ENCODE measurements at regions not wholly inside any gene's neighbourhood (a gene's known extent, or its start where the extent isn't known, plus 50 kb on each side); places are given as distances from the start of the nearest gene placed in this dataset.
"Not testable (repeated sequence)": the region's sequence is repeated elsewhere in the genome, so short reads cannot be mapped to it uniquely, and the experiment has no call there.

GRCh38 chr13:91228940-91229339 is 118.5 kb upstream of the MIR17HG start:
- DNase-seq, result no peak

GRCh38 chr13:91232716-91233115 is 114.8 kb upstream of the MIR17HG start:
- no peak for DNase-seq

- no peak for DNase-seq
These were observed 114.2 kb upstream of the MIR17HG start for GRCh38 chr13:91233291-91233690.

DNA sequence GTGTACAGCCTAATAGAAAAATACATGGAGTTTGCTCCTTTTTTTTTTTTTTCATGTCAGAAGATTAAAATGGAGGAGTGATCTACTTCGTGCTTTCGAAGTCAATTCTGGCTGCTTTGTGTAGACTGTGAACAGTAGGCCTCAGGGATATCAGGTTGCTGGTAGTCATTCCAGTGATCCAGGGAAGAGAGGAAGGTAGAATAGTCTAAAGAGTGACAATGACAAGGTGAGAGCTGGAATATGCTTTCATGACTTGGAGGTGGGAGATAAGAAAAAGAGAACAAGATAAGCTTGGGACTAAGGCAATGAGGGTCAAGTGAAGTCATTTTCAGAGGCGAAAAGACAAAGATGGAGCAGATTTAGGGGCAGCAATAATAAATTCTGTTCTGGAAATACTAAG is 111.3 kb upstream of the MIR17HG start:
- no peak for DNase-seq

DNA sequence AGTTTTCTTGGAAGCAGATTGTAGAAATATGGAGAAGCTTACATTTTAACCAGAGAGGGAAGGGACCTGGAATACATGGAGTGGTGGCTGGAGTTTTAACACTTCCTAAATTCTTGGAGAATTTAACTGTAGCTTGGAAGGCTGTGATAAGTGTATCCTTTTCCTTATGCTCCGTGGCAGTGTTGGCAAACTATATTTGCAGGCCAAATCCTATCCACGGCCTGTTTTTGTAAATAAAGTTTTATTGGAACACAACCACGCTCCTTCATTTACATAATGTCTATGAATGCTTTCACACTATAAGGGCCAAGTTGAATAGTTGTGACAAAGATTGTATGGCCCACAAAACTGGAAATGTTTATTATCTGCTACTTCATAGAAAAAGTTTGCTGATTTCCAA is 110.6 kb upstream of the MIR17HG start:
- DNase-seq, result no peak

DNA sequence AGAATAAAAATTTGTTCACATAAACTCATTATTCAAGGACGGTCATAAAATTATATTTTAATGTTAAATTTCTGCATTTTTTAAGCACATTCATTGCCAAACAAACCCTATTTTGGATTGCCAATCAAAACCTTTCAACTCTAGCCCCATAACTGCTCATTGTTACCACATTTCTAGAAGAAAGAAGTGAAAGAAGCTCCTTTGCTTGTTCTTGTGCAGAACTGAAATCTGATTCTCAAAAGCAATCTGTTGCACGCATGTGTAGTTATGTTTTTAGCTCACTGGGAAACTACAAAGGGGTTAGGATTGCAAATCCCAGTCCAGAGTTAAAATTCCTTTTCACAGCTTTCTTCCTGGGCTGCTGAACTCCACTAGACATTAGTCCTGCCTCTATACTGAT is 109.5 kb upstream of the MIR17HG start:
- no peak for DNase-seq

GRCh38 chr13:91240341-91240740 is 107.1 kb upstream of the MIR17HG start:
- DNase-seq, result no peak

DNA sequence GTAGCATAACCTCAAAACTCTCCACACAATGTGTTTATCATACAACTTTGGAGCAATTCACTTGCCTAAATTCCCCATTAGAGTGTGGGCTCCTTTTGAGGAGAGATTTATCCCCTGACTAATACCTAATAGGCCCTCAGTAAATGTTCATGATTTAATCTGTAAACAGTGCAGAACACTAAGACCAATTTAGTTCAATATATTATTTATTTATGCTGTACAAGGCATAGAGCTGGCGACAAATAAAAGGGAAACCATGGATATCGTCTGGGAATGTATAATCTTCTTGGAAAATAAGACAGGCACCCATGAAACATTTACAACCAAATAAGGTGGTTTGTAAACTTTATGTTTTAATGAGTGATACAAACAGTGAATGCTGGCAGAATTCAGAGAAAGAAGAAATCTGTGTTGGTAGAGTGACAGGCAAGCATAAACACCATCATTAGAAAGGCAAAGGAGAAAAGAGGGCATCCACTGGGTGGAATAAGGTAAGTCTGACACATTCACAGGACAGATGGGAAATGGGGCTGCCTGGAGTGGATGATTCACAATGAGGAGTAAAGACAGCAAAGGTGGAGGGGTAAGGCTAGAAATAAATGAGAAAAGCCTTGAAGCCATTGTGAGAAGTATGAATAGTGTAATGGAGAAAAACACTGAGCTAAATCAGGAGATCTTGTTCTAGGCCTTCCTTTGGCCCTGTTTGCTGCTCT is 106.1 kb upstream of the MIR17HG start:
- DNase-seq, result no peak

- DNase-seq, result no peak
These were observed 104.8 kb upstream of the MIR17HG start for GRCh38 chr13:91242652-91243051.

DNA sequence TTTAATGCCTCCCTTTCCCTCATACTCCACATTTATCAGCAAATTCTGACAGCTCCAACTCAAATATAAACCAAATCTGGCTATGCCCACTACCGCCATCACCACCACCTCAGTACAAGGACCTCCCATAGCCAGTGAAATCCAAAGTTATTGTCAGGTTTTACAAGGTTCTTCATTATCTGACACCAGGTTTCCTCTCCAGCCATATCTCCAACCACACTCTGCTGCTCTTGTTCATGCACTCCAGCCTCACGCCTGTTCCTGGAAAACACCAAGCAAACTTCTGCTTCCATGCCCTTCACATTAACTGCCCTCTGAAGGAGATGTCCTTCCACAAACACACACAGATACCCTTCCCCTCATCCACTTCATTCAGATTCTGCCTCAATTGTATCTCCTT is 102.2 kb upstream of the MIR17HG start:
- DNase-seq, result no peak

- no peak for DNase-seq
These were observed 99.7 kb upstream of the MIR17HG start for GRCh38 chr13:91247768-91248167.

DNA sequence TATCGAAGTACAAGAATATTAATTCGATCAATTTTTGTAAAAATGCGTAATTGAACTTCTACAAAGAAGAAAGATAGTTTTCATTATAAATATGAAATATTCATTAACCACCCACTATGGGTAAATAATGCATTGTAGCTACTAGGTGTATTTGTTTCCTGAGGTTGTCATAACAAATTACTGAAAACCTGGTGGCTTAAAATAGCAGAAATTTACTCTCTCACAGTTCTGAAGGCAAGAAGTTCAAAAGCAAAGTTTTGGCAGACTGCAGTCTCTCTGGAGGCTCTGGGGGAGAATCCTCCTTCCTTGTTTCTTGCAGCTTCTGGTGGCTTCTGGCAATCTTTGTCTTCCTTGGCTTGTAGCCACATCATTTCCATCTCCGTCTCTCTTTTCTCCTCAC is 99.2 kb upstream of the MIR17HG start:
- no peak for DNase-seq

DNA sequence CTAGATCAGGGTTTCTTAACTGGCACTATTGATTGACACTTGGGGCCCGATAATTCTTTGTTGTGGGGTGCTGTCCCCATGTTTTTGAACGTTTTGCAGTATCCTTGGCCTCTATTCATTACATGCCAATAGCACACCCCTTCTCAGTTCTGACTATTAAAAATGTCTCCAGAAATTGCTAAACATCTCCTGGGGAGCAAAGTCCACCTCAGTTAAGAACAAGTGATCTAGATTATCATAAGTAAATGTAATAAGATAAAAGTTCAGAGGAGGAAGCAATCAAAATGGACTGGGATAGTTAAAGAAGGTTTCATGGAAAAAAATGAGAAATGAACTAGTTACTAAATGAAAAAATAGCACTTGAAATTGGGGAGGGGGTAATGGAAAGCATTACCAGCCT is 98.1 kb upstream of the MIR17HG start:
- DNase-seq, result no peak

GRCh38 chr13:91249861-91250260 is 97.6 kb upstream of the MIR17HG start:
- DNase-seq, result no peak

DNA sequence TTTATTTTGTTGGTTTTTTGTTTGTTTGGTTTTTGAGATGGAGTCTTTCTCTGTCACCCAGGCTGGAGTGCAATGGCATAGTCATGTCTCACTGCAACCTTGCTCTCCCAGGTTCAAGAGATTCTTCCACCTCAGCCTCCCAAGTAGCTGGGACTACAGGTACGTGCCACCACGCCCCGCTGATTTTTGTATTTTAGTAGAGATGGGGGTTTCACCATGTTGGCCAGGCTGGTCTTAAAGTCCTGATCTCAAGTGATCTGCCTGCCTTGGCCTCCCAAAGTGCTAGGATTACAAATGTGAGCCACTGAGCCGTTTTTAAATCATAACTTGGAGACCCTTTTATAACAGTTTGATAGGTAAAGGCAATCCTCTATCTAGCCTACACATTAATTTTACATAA is 95.9 kb upstream of the MIR17HG start:
- DNase-seq, result not testable (repeated sequence)

- DNase-seq, result no peak
These were observed 83.0 kb upstream of the MIR17HG start for GRCh38 chr13:91264484-91264883.

DNA sequence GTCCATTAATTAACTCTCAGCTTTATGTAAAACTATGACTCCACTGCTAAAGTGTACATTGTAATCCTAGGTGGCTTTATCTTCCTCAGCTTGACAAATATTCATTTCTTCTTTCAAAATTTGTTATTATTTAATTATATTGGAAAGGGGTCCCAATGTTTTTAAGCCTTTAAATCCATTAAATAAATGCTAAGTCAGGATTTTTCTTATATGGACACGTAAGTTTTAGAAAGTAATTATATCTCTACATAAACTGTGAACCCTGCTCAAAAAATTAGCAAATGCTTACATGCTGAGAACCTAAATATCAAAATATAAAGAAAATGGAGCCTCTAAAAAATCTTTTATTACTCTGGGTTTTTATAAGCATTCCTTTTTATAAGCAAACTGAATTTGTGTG is 78.2 kb upstream of the MIR17HG start:
- no peak for DNase-seq

GRCh38 chr13:91270031-91270430 is 77.5 kb upstream of the MIR17HG start:
- peak in 1 of 5 donors; percentile 16 for DNase-seq

DNA sequence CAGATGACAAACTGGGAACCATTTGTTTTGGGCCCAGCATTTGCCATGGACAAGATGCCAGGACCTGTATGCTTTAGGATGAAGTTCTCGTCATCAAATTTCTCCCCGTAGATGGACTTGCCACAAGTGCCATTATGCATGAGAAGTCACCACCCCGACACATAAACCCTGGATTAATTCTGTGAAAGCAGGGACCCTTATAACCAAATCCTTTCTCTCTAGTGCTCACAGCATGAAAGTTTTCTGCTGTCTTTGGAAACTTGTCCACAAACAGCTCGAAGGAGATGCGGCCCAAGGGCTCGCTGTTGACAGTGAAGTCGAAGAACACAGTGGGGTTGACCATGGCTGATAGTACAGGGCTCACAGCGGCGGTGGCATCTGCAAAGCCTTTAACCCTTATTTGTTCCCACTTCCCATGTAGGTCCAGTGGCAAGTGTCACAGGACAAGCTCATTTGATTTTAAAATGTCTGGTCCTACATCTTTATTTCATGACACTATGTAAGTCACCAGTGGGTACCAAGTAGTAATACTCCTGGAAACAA is 75.2 kb upstream of the MIR17HG start:
- DNase-seq, result no peak

DNA sequence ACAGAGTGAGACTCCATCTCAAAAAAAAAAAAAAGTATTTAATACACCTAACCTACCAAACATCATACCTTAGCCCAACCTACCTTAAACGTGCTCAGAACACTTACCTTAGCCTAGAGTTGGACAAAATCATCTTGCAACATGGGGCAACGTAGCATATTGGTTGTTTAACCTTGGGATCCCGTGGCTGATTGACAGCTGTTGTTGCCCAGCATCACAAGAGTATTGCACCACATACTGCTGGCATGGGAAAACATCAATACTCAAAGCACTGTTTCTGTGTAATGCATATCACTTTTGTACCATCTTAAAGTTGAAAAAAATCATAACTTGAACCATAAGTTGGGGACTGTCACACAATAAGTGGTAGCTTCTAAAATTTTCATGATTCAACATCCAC is 73.8 kb upstream of the MIR17HG start:
- DNase-seq, result no peak

DNA sequence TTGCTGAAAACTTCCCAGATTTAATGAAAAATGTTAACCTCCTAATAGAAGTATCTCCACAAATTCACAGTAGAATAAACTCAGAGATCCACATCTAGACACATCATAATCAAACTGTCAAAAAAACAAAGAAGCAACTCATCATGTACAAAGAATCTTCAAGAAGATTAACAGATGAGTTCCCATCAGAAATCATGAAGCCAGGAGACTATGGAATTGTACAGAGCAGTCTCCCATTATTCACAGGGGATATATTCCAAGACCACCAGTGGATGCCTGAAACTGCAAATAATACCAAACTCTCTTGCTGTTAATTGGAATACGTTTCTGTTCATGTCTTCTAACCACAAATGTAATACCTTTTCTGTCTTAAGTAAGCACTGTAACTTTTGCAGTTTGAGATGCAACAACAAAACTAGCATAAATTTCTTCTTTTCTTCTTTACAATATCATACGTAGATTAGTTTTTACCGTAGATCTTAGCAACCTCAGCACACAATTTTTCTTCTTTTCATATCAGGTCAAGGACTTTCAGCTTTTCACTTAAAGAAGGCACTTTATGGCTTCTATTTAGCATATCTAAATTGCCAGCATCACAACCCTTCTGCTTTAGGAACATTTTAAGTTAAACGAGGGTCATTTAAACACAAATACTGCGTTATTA is 70.3 kb upstream of the MIR17HG start:
- DNase-seq, result no peak

DNA sequence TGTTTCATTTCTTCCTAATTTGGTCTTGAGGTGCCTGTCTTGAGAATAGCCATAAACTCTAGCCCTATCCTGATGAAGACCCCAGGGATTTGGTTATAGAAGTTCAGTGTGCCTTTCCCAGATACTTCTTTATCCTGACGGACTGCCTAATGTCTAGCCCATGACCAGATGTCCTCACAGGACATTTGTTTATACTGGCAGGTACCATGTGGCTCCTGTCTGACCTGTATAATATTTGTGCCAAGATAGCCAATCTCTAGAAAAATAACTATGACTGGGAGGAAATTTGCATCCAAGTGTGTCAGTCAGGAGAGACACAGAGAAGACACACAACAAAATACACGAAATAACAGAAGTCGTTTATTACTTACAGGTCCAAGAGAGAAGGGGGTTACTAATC is 69.2 kb upstream of the MIR17HG start:
- no peak for DNase-seq

DNA sequence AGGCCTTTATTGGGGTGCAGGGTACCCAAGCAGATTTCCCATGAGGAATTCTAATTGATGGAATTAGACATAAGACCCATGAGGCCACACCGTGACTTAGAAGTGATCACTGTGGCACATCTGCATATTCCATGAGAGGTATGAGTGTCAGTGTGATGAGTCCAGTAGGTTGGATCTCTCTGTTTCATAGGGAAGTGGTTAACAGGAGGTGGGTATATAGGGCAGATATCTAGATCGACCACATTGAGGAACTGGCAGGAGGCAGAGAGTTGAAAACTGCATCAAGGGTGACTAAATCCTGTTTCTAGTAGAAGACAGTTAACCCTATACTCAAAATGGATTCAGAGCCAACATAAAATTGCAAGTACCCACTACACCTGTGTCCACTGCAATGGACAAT is 68.6 kb upstream of the MIR17HG start:
- DNase-seq, result no peak

GRCh38 chr13:91280801-91281200 is 66.7 kb upstream of the MIR17HG start:
- DNase-seq, result no peak

DNA sequence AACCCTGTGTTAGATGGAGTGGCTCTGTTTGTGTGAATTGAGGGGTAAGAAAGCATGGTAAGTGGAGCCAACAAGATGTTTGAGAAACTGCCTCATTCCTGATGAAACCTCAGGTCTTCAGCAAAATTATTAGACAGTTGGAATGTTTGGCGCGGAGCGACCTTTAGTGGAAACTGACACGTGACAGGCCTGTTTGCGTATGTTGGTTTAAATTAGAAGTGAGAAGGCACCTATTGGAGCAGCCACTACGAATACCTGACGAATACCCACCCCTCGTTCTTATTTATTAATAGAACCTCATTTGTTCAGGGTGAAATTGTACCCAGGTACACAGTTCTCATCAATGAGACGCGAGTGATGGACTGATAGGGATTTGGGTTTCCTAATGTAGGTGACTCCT is 63.2 kb upstream of the MIR17HG start:
- DNase-seq, result no peak
